Heart left ventricle (tissue), 16 donors: ENCODE measurements at regions not wholly inside any gene's neighbourhood (a gene's known extent, or its start where the extent isn't known, plus 50 kb on each side); places are given as distances from the start of the nearest gene placed in this dataset.

Experiments used
- ATAC-seq, 4 donors: fragments of 200-7000 bp; cut with Tn5 transposase; one replicate each; pipeline ENCODE4 v1.9.1; 2020 to 2022; ENCODE audit warnings: moderate library complexity in 4 of 4, mild to moderate bottlenecking in 3 of 4, moderate number of reproducible peaks in 1 of 4
- DNase-seq, 5 donors: peaks; one replicate each; pipeline ENCODE4 v3.0.0-alpha.2; 2020
- H3K27ac ChIP-seq, 12 donors: fragments of 200-600 bp; sonication (generic) in 4 of 12; one replicate each; pipeline versions ENCODE4 v1.5.0 to v1.8.0; 2016 to 2022; ENCODE audit warnings: mild to moderate bottlenecking in 2 of 12
- H3K27me3 ChIP-seq, 9 donors: fragments of 200-600 bp; sonication (generic) in 2 of 9; one replicate each; pipeline versions ENCODE4 v1.5.1 to v1.8.0; 2016 to 2022; ENCODE audit warnings: mild to moderate bottlenecking in 3 of 9
- H3K36me3 ChIP-seq, 9 donors: fragments of 200-600 bp; sonication (generic) in 2 of 9; one replicate each; pipeline versions ENCODE4 v1.5.0 to v1.8.0; 2018 to 2022; ENCODE audit warnings: mild to moderate bottlenecking in 2 of 9
- H3K4me1 ChIP-seq, 12 donors: fragments of 200-600 bp; sonication (generic) in 4 of 12; one replicate each; pipeline versions ENCODE4 v1.5.0 to v1.8.0; 2016 to 2022; ENCODE audit warnings: mild to moderate bottlenecking in 3 of 12
- H3K4me3 ChIP-seq, 12 donors: fragments of 200-600 bp; sonication (generic) in 4 of 12; one replicate each; pipeline versions ENCODE4 v1.5.0 to v1.8.0; 2017 to 2022; ENCODE audit warnings: mild to moderate bottlenecking in 9 of 12, moderate library complexity in 4 of 12
- H3K9me3 ChIP-seq, 12 donors: fragments of 200-600 bp; sonication (generic) in 4 of 12; one replicate each; pipeline versions ENCODE4 v1.5.0 to v1.8.0; 2016 to 2022; ENCODE audit warnings: mild to moderate bottlenecking in 1 of 12
- CTCF ChIP-seq, 12 donors: fragments of 200-600 bp; sonication (generic) in 4 of 12; IDR thresholded peaks; one replicate each; pipeline versions ENCODE4 v1.5.0 to v1.8.0; 2018 to 2022; ENCODE audit warnings: antibody characterized with exemption in 12 of 12, mild to moderate bottlenecking in 5 of 12
- POLR2A ChIP-seq, 2 donors: fragments of 450-650 bp; IDR thresholded peaks; one replicate each; pipeline ENCODE4 v1.6.1; 2017; ENCODE audit warnings: antibody characterized with exemption in 2 of 2, mild to moderate bottlenecking in 2 of 2, moderate library complexity in 2 of 2
- WGBS, 4 donors: extraction: QIAGEN DNeasy Blood & Tissue Kit in 2 of 4; methylation state at CpG; one replicate each; pipeline versions ENCODE4 v1.1.5 to v1.1.7; 2013 to 2018; 5-methylcytosine and 5-hydroxymethylcytosine counted together
- intact Hi-C, 10 donors: fragments of 100-400 bp; cut with DNase I; formaldehyde crosslinking; loops; one replicate each; pipeline versions ENCODE4 v1.11.1 to v1.14.2; 2022
- donor health status: ischemic (EF 13 %, LVEDD 7.1; RV severe dilation, severe dysfunction).
- donor health status: healthy with polysubstance abuse.
- donor health status: DM: no; HTN: yes; CAD: no.
- donor health status: DM: no; HTN: no; CAD: no.
- donor health status: ischemic (EF 25% LVEDD 6.9; RV normal size, moderate dysfunction).
- donor health status: ischemic (EF 25% LVEDD 5.7; RV mildly dilated, moderate dysfunction).
- donor health status: healthy.
- donor health status: DM: yes; HTN: yes; CAD: no.
- donor health status: ischemic (EF 35%, LVEDD 5.7; RV mildly dilated, moderate dysfunction).
- donor health status: nonischemic (EF 11% LVEDD 7.7; RV severe dilation, severe dysfunction).
- donor health status: DM: yes; HTN: yes; CAD: no.
- donor health status: PGD.
- donor health status: ischemic (EF 29% LVEDD 5.4; RV normal size, mild dysfunction).
- donor health status: nonischemic (EF 23%, LVEDD 6.1; RV moderate dilation, normal function).

DNA sequence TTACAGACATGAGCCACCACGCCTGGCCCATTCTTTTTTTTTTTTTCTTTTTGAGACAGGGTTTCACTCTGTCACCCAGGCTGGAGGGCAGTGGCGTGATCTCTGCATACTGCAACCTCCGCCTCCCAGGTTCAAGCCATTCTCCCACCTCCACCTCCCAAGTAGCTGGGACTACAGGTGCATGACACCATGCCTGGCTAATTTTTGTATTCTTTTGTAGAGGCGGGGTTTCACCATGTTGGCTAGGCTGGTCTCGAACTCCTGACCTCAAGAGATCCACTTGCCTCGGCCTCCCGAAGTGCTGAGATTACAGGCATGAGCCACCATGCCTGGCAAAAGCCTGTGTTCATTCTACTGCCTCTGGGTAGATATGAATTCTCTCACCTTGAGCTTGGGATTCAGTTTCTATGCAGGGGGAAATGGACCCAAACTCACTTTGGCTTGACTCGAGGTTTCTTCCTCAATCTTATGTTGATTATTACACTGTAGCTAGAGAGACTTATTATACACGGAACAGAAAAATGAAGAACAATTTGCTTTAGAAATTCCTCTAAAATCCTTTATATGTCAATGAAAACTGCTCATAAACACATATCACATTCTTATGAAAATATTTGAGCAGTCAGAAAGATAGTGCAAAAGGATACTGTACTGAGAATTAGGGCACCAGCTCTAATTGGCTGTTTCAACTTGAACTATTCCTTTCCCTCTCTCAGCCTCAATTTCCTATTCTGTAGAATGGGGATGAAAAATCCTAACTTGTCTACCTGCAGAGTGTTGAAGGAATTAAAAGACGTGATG, 252.3 kb downstream of the MYCN start:
- Histone ChIP-seq H3K4me3 (no peak overlapping the region), H3K9me3 (peaks cover 0 to 4% (median 0%) of the 10 kb centered on the region in 12 donors), H3K27me3 (no peaks in the 10 kb centered on the region), H3K27ac (no peak overlapping the region), H3K4me1 (no peaks in the 10 kb centered on the region), H3K36me3 (no peaks in the 10 kb centered on the region)
- DNase-seq: no peak
- no peak for ATAC-seq
- intact Hi-C loops: no loop called here
- 88 to 91% (median 89%) methylated on average over 10 of the region's 10 CpGs for WGBS, 4 donors
- TF ChIP-seq CTCF (IDR thresholded peaks at IDR 0.05) (no peak), POLR2A (IDR thresholded peaks at IDR 0.05) (no peak)

DNA sequence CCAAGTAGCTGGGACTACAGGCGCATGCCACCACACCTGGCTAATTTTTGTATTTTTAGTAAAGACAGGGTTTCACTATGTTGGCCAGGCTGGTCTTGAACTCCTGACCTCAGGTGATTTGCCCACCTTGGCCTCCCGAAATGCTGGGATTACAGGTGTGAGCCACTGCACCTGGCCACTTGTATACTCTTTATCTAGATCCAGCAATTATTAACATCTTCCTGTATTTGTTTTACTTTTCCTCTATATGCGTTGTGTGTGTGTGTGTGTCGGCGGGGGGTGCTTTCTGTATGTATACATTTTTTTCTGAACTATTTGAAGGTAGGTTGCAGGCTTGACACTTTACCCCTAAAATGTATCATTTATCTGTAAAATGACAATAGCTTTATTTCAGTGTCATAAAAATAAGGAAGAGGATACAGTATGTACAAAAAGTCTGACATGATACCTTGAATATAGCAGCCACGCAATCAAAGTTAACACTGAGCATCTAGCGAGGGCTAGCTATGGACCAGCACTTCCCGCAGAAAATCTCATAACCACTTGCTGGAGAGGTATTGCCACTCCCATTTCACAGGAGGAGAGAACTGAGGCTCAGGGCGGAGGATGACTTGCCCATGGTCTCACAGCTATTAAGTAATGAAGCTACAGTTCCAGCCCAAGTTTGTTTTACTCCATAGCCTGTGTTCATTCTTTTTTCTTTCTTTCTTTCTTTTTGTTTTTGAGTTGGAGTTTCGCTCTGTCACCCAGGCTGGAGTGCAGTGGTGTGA, 251.3 kb downstream of the MYCN start:
- Histone ChIP-seq H3K4me3 (no peak overlapping the region), H3K27me3 (no peaks in the 10 kb centered on the region), H3K9me3 (peaks cover 0 to 4% (median 0%) of the 10 kb centered on the region in 12 donors), H3K4me1 (no peaks in the 10 kb centered on the region), H3K36me3 (no peaks in the 10 kb centered on the region), H3K27ac (no peak overlapping the region)
- 83 to 91% (median 91%) methylated on average over 10 of the region's 10 CpGs for WGBS, 4 donors
- DNase-seq (no peak), ATAC-seq (no peak)
- TF ChIP-seq POLR2A (IDR thresholded peaks at IDR 0.05): no peak
- TF ChIP-seq CTCF (IDR thresholded peaks at IDR 0.05): no peak
- intact Hi-C loops: no loop called here

GRCh38 chr2:16190446-16191270, 250.3 kb downstream of the MYCN start:
- 79 to 87% (median 83%) methylated on average over 8 of the region's 8 CpGs for whole genome bisulfite sequencing, 4 donors
- TF ChIP-seq CTCF (IDR thresholded peaks at IDR 0.05) (no peak), POLR2A (IDR thresholded peaks at IDR 0.05) (no peak)
- ATAC-seq (no peak), DNase-seq (no peak)
- Histone ChIP-seq H3K27me3 (no peaks in the 10 kb centered on the region), H3K27ac (no peak overlapping the region), H3K36me3 (no peaks in the 10 kb centered on the region), H3K9me3 (peaks cover 0 to 4% (median 0%) of the 10 kb centered on the region in 12 donors), H3K4me3 (no peak overlapping the region), H3K4me1 (no peaks in the 10 kb centered on the region)
- intact Hi-C loops: no loop called here

DNA sequence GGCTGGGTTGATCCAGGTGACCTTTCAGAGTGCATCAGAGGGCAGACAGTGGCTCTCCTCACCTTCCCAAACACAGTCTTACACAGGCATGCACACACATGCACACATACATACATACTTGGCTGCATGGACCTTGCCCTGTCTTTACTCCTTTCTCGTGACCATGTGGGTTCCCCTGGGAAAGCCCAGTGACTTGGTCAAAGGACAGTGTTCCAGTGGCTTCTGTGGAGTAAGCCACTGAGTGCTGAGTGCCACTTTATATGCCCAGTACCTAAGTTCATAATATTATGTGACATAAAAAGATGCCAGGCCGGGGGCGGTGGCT, 249.4 kb downstream of the MYCN start:
- no peak for DNase-seq
- Histone ChIP-seq H3K27ac (no peak overlapping the region), H3K27me3 (no peaks in the 10 kb centered on the region), H3K9me3 (peaks cover 0 to 4% (median 0%) of the 10 kb centered on the region in 12 donors), H3K4me3 (no peak overlapping the region), H3K4me1 (no peaks in the 10 kb centered on the region), H3K36me3 (no peaks in the 10 kb centered on the region)
- intact Hi-C loops: no loop called here
- WGBS, 4 donors: 91 to 98% (median 94%) methylated on average over 3 of the region's 3 CpGs
- ATAC-seq: no peak
- TF ChIP-seq CTCF (IDR thresholded peaks at IDR 0.05): no peak
- TF ChIP-seq POLR2A (IDR thresholded peaks at IDR 0.05): no peak
